HCT116 (cell line): ENCODE measurements at regions not wholly inside any gene's neighbourhood (a gene's known extent, or its start where the extent isn't known, plus 50 kb on each side); places are given as distances from the start of the nearest gene placed in this dataset.

Experiments
- ATAC-seq: fragments of 200-7000 bp; cut with Tn5 transposase; 2 replicates; pipeline ENCODE4 v1.9.1; 2020; ENCODE audit warnings: mild to moderate bottlenecking, moderate library complexity
- BruUV-seq: library from RNA; stranded (reverse); fragments of 400-500 nt; replicated peaks from 2 replicates; lab custom pipeline; 2021; lab: Mats Ljungman, UMichigan
- CTCF ChIA-PET: fragments of 300-600 bp; sonication (Branson Sonifier 250); formaldehyde crosslinking; loops from one replicate; lab custom pipeline; 2021; ENCODE audit warnings: antibody characterized with exemption; lab: Charles Lee
- POLR2A ChIA-PET: fragments of 300-600, 350-600 bp; sonication (Branson Sonifier 250); formaldehyde crosslinking; loops from one replicate; lab custom pipeline; 2021; ENCODE audit warnings: antibody characterized with exemption; lab: Charles Lee
- RAD21 ChIA-PET, 2 experiments: fragments of 300-600 bp; sonication (Branson Sonifier 250); formaldehyde crosslinking; loops; one replicate each; lab custom pipeline; 2023; ENCODE audit warnings: low total read pairs in 2 of 2; ENCODE audit not compliant: uncharacterized antibody in 2 of 2, unreplicated experiment in 2 of 2, low non-redundant PET in 1 of 2; lab: Charles Lee
- DNase-seq: peaks from one replicate; pipeline ENCODE4 v3.0.0-alpha.2; 2010; ENCODE audit warnings: low read depth, low spot score
- H2AFZ ChIP-seq: fragments of 200-600 bp; shearing (Covaris generic), sonication (generic); 2 replicates; pipeline ENCODE4 v1.6.1; 2017; ENCODE audit warnings: low read depth, mixed run types, mixed read lengths, antibody characterized with exemption, low read length; ENCODE audit not compliant: poor library complexity, severe bottlenecking
- H3K27ac ChIP-seq: 2 replicates; pipeline ENCODE4 v1.5.1; 2012; ENCODE audit warnings: low read depth, low read length
- H3K27me3 ChIP-seq: fragments of 200-600 bp; sonication (generic); 2 replicates; pipeline ENCODE4 v1.6.1; 2016; ENCODE audit warnings: mixed run types, low read length, mixed read lengths; ENCODE audit not compliant: insufficient read depth
- H3K36me3 ChIP-seq, 2 experiments: fragments of 200-500 bp in 1 of 2; fragments of 200-600 bp in 1 of 2; sonication (Bioruptor generic) in 1 of 2; sonication (generic) in 1 of 2; 2 replicates each; pipeline versions ENCODE4 v1.5.1 to v1.6.1; 2014 to 2016; ENCODE audit warnings: low read length in 2 of 2, inconsistent platforms in 1 of 2, mixed read lengths in 1 of 2, mixed run types in 1 of 2; ENCODE audit not compliant: insufficient read depth in 2 of 2, control insufficient read depth in 1 of 2
- H3K4me1 ChIP-seq, 2 experiments: fragments of 200-600 bp in 1 of 2; sonication (generic) in 1 of 2; 2 replicates each; pipeline versions ENCODE4 v1.5.1 to v1.6.1; 2012 to 2017; ENCODE audit warnings: low read length in 2 of 2, inconsistent platforms in 1 of 2, mild to moderate bottlenecking in 1 of 2, mixed read lengths in 1 of 2, mixed run types in 1 of 2, moderate library complexity in 1 of 2; ENCODE audit not compliant: insufficient read depth in 2 of 2, control insufficient read depth in 1 of 2
- H3K4me2 ChIP-seq: fragments of 200-600 bp; sonication (generic); 2 replicates; pipeline ENCODE4 v1.6.1; 2017; ENCODE audit warnings: mixed run types, low read length, mixed read lengths
- H3K4me3 ChIP-seq, 2 experiments: fragments of 200-600 bp in 1 of 2; sonication (generic) in 1 of 2; replicated peaks in 1 of 2; 2 replicates each; pipeline ENCODE4 v1.5.1; 2011 to 2016; ENCODE audit warnings: low read length in 2 of 2, control low read depth in 1 of 2, low read depth in 1 of 2, mild to moderate bottlenecking in 1 of 2, mixed read lengths in 1 of 2, mixed run types in 1 of 2
- H3K79me2 ChIP-seq: fragments of 200-600 bp; sonication (generic); 2 replicates; pipeline ENCODE4 v1.6.1; 2017; ENCODE audit warnings: mild to moderate bottlenecking, mixed run types, low read length, moderate library complexity, mixed read lengths; ENCODE audit not compliant: insufficient read depth
- H3K9ac ChIP-seq: fragments of 200-600 bp; sonication (generic); 2 replicates; pipeline ENCODE4 v1.6.1; 2016; ENCODE audit warnings: low read length, mixed read lengths
- H3K9me2 ChIP-seq: fragments of 200-600 bp; sonication (generic), shearing (Covaris generic); 2 replicates; pipeline ENCODE4 v1.6.1; 2017; ENCODE audit warnings: mixed run types, mild to moderate bottlenecking, moderate library complexity; ENCODE audit not compliant: insufficient read depth
- H3K9me3 ChIP-seq, 2 experiments: fragments of 200-500 bp in 1 of 2; fragments of 200-600 bp in 1 of 2; sonication (Bioruptor generic) in 1 of 2; sonication (generic) in 1 of 2; 2 replicates each; pipeline ENCODE4 v1.6.1; 2014 to 2017; ENCODE audit warnings: low read length in 2 of 2, mixed read lengths in 2 of 2, inconsistent platforms in 1 of 2, low read depth in 1 of 2, mild to moderate bottlenecking in 1 of 2, mixed run types in 1 of 2, moderate library complexity in 1 of 2; ENCODE audit not compliant: control insufficient read depth in 1 of 2, insufficient read depth in 1 of 2
- H4K20me1 ChIP-seq: fragments of 200-600 bp; sonication (generic), shearing (Covaris generic); 2 replicates; pipeline ENCODE4 v1.6.1; 2017; ENCODE audit warnings: mixed run types, mild to moderate bottlenecking, moderate library complexity; ENCODE audit not compliant: insufficient read depth
- ATF3 ChIP-seq: IDR thresholded peaks from 2 replicates; pipeline ENCODE4 v1.6.1; 2012
- CBX3 ChIP-seq: IDR thresholded peaks from 2 replicates; pipeline ENCODE4 v1.6.1; 2012; ENCODE audit warnings: low read depth
- CEBPB ChIP-seq: IDR thresholded peaks from 2 replicates; pipeline ENCODE4 v1.6.1; 2012; ENCODE audit warnings: low read depth
- ELF1 ChIP-seq: IDR thresholded peaks from 2 replicates; pipeline ENCODE4 v1.6.1; 2012; ENCODE audit warnings: low read depth, borderline replicate concordance
- EZH2 ChIP-seq: fragments of 200-600 bp; sonication (generic); IDR thresholded peaks from 2 replicates; pipeline ENCODE4 v1.6.1; 2017; ENCODE audit warnings: antibody characterized with exemption, mixed run types
- EZH2phosphoT487 ChIP-seq: fragments of 200-600 bp; IDR thresholded peaks from 2 replicates; pipeline ENCODE4 v1.6.1; 2018; ENCODE audit warnings: antibody characterized with exemption, borderline replicate concordance
- MAX ChIP-seq: IDR thresholded peaks from 2 replicates; pipeline ENCODE4 v1.6.1; 2012
- POLR2A ChIP-seq: IDR thresholded peaks from 2 replicates; pipeline ENCODE4 v1.7.0; 2011; ENCODE audit warnings: borderline replicate concordance; ENCODE audit not compliant: insufficient read depth, insufficient read length; ENCODE audit errors: extremely low read depth
- SIN3A ChIP-seq: IDR thresholded peaks from 2 replicates; pipeline ENCODE4 v1.6.1; 2012; ENCODE audit warnings: low read depth
- SRF ChIP-seq: IDR thresholded peaks from 2 replicates; pipeline ENCODE4 v1.6.1; 2012; ENCODE audit warnings: low read depth
- TCF7L2 ChIP-seq: IDR thresholded peaks from 2 replicates; pipeline ENCODE4 v1.7.0; 2011; ENCODE audit warnings: borderline replicate concordance, inconsistent platforms; ENCODE audit not compliant: insufficient read depth, insufficient read length; ENCODE audit errors: extremely low read depth
- ZBTB33 ChIP-seq: IDR thresholded peaks from 2 replicates; pipeline ENCODE4 v1.6.1; 2011; ENCODE audit warnings: mild to moderate bottlenecking, low read length, moderate library complexity; ENCODE audit not compliant: insufficient replicate concordance; ENCODE audit errors: extremely low read depth
- ZFX ChIP-seq: fragments of 450-650 bp; IDR thresholded peaks from 2 replicates; pipeline ENCODE4 v1.6.1; 2017
- ZNF274 ChIP-seq: fragments of 200-500 bp; sonication (Bioruptor generic); IDR thresholded peaks from 2 replicates; pipeline ENCODE4 v1.6.1; 2014; ENCODE audit warnings: mild to moderate bottlenecking, low read depth, low read length, inconsistent platforms
- intact Hi-C: fragments of 100-400 bp; cut with micrococcal nuclease; formaldehyde crosslinking; loops from 2 replicates; pipeline ENCODE4 v1.10.0; 2022

DNA sequence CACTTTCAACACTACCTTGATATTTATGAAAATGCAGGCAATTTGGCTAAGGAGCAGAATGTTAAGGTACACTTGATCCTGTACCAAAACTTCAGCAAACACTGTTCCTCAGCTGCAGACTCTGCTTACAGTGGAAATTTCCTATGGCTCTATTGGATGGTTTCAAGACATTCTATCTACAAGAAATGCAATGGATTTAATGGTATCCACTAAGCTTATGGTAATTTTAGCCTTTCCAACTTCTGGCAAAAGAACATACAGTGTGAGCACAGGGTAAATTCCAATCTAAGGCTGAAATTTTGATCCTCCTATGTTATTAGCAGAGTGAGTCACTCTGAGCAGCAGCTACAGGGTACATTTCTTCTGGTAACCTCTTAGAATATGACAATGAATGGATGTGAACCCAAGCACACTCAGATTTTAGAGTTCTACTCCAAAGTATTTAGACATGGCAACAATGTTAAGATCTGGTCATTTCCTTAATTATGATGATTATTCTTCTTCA lies 361.8 kb upstream of the PIK3C3 start:
- Histone ChIP-seq H3K27ac (no peak overlapping the region), H3K9ac (no peak overlapping the region), H4K20me1 (no peaks in the 10 kb centered on the region), H3K27me3 (no peaks in the 10 kb centered on the region), H3K9me2 (no peaks in the 10 kb centered on the region)
- TF ChIP-seq EZH2phosphoT487 (no peak), MAX (no peak), POLR2A (no peak), SRF (no peak), ZFX (no peak), SIN3A (no peak), ELF1 (no peak), CEBPB (no peak), ZNF274 (no peak), CBX3 (no peak), EZH2 (no peak), TCF7L2 (no peak), ATF3 (no peak), ZBTB33 (no peak)
- TF ChIP-seq, all 23 proteins: peak for 0
- Histone ChIP-seq H3K4me1 (no peaks in the 10 kb centered on the region), H3K79me2 (no peaks in the 10 kb centered on the region), H3K4me3 (no peak overlapping the region), H2AFZ (no peak overlapping the region), H3K9me3 (peaks cover 8 to 12% of the 10 kb centered on the region in 2 experiments; a peak in 2 of 4 replicates), H3K4me2 (no peak overlapping the region), H3K36me3 (no peaks in the 10 kb centered on the region)
- intact Hi-C loops: no loop called here
- DNase-seq: no peak
- no TSS peak for BruUV-seq
- CTCF ChIA-PET: no interaction called here
- POLR2A ChIA-PET: no interaction called here
- RAD21 ChIA-PET: no interaction called here
- no peak for ATAC-seq
